HepG2 (cell line): ENCODE measurements at regions not wholly inside any gene's neighbourhood (a gene's known extent, or its start where the extent isn't known, plus 50 kb on each side); places are given as distances from the start of the nearest gene placed in this dataset.
"Not testable (repeated sequence)": the region's sequence is repeated elsewhere in the genome, so short reads cannot be mapped to it uniquely, and the experiment has no call there.

Source experiments
- ATAC-seq: fragments of 200-7000 bp; cut with Tn5 transposase; 3 replicates; pipeline ENCODE4 v1.9.1; 2020; ENCODE audit warnings: mild to moderate bottlenecking, moderate library complexity
- BruUV-seq: library from RNA; stranded (reverse); fragments of 400-500 nt; replicated peaks from 2 replicates; lab custom pipeline; 2021; lab: Mats Ljungman, UMichigan
- CTCF ChIA-PET: fragments of 300-600 bp; formaldehyde crosslinking; extraction: SDS; loops from one replicate; lab custom pipeline; 2021; ENCODE audit warnings: low total read pairs, inconsistent platforms, low intra/inter-chr PET ratio; lab: Yijun Ruan, JAX
- POLR2A ChIA-PET: fragments of 350-600 bp; sonication (Branson Sonifier 250); formaldehyde crosslinking; loops from one replicate; lab custom pipeline; 2020; ENCODE audit warnings: antibody characterized with exemption, inconsistent platforms; lab: Yijun Ruan, JAX
- DNase-seq: peaks from one replicate; pipeline ENCODE4 v3.0.0-alpha.2; 2015; ENCODE audit warnings: low spot score
- FAIRE-seq: peaks from 3 replicates; lab custom pipeline; 2011; peaks lifted over from hg19 to GRCh38; lab: Jason Lieb, UNC
- H2AFZ ChIP-seq: one replicate; pipeline ENCODE4 v1.6.1; 2011; ENCODE audit warnings: low read length, inconsistent platforms
- H3K27ac ChIP-seq: fragments of 300-600 bp; 3 replicates; pipeline ENCODE4 v1.8.0; 2011; ENCODE audit warnings: mixed run types, mild to moderate bottlenecking, mixed read lengths, low read length, inconsistent platforms; ENCODE audit not compliant: insufficient read depth; ENCODE audit errors: extremely low read length
- H3K27me3 ChIP-seq, 2 experiments: fragments of 200-600 bp in 1 of 2; 2 replicates in 1 of 2; 3 replicates in 1 of 2; pipeline versions ENCODE4 v1.6.0 to v1.8.0; 2011; ENCODE audit warnings: low read length in 2 of 2, mild to moderate bottlenecking in 2 of 2, moderate library complexity in 2 of 2, inconsistent platforms in 1 of 2; ENCODE audit not compliant: insufficient read depth in 2 of 2, control insufficient read depth in 1 of 2
- H3K36me3 ChIP-seq, 2 experiments: fragments of 200-600 bp in 1 of 2; replicated peaks in 1 of 2; 2 replicates in 1 of 2; 3 replicates in 1 of 2; pipeline versions ENCODE4 v1.5.1 to v1.8.0; 2011; ENCODE audit warnings: low read length in 2 of 2, inconsistent platforms in 1 of 2; ENCODE audit not compliant: insufficient read depth in 2 of 2, control insufficient read depth in 1 of 2
- H3K4me1 ChIP-seq: 2 replicates; pipeline ENCODE4 v1.5.1; 2012; ENCODE audit warnings: low read length, inconsistent platforms; ENCODE audit not compliant: insufficient read depth
- H3K4me2 ChIP-seq: 2 replicates; pipeline ENCODE4 v1.6.0; 2011; ENCODE audit warnings: low read depth, low read length, inconsistent platforms
- H3K4me3 ChIP-seq, 3 experiments: fragments of 200-600 bp in 1 of 3; sonication (generic), shearing (Covaris generic) in 1 of 3; replicated peaks in 1 of 3; 2 replicates each; pipeline ENCODE4 v1.5.1; 2011 to 2016; ENCODE audit warnings: low read length in 3 of 3, inconsistent platforms in 2 of 3, low read depth in 2 of 3, mild to moderate bottlenecking in 2 of 3, control low read depth in 1 of 3, mixed read lengths in 1 of 3; ENCODE audit not compliant: insufficient read depth in 1 of 3
- H3K79me2 ChIP-seq: one replicate; pipeline ENCODE4 v1.6.1; 2011; ENCODE audit warnings: low read length, inconsistent platforms; ENCODE audit not compliant: insufficient read depth
- H3K9ac ChIP-seq: 2 replicates; pipeline ENCODE4 v1.6.0; 2011; ENCODE audit warnings: mild to moderate bottlenecking, low read depth, low read length, inconsistent platforms; ENCODE audit not compliant: insufficient read depth
- H3K9me3 ChIP-seq: 2 replicates; pipeline ENCODE4 v1.5.1; 2012; ENCODE audit warnings: mild to moderate bottlenecking, low read length
- H4K20me1 ChIP-seq: 2 replicates; pipeline ENCODE4 v1.6.0; 2011; ENCODE audit warnings: inconsistent platforms, mild to moderate bottlenecking, low read length, moderate library complexity; ENCODE audit not compliant: insufficient read depth
- EZH2 ChIP-seq: conservative IDR thresholded peaks from 2 replicates; pipeline ENCODE4 v1.6.1; 2012; ENCODE audit warnings: mild to moderate bottlenecking, low read depth, low read length, moderate library complexity
- PRPF4 ChIP-seq: fragments of 200-400 bp; formaldehyde crosslinking; IDR thresholded peaks from 2 replicates; pipeline ENCODE4 v1.6.1; 2016; ENCODE audit warnings: low read length, low read depth; ENCODE audit not compliant: poor library complexity, severe bottlenecking
- TMF1 ChIP-seq: sonication (generic); formaldehyde crosslinking; IDR thresholded peaks from 2 replicates; pipeline ENCODE4 v1.8.1; 2022; ENCODE audit warnings: low read depth, missing genetic modification reagents
- ZNF607 ChIP-seq: sonication (generic); formaldehyde crosslinking; IDR thresholded peaks from 2 replicates; pipeline ENCODE4 v1.5.1; 2020; ENCODE audit warnings: missing genetic modification reagents, mild to moderate bottlenecking, borderline replicate concordance
- ZNF614 ChIP-seq: IDR thresholded peaks from 2 replicates; pipeline ENCODE4 v1.6.1; 2018; ENCODE audit warnings: missing biosample characterization, missing genetic modification reagents, inconsistent platforms, borderline replicate concordance
- WGBS: methylation state at CpG from one replicate; pipeline ENCODE4 v1.1.6; 2017; ENCODE audit warnings: low lambda C conversion rate; 5-methylcytosine and 5-hydroxymethylcytosine counted together
- in situ Hi-C: cut with HindIII; loops from 2 replicates; pipeline ENCODE4 v1.10.0; 2017; ENCODE audit warnings: low pct_unique_long_range_greater_than_20kb; ENCODE audit not compliant: extremely low pct_ligation_motif_present
- intact Hi-C: fragments of 100-400 bp; cut with micrococcal nuclease; formaldehyde crosslinking; loops from one replicate; pipeline ENCODE4 v1.10.0; 2022; ENCODE audit not compliant: unreplicated experiment
- TF ChIP-seq, protein P1 (sequence below): sonication (generic); formaldehyde crosslinking; IDR thresholded peaks from 2 replicates; pipeline ENCODE4 v1.4.0; 2020; ENCODE audit warnings: missing genetic modification reagents
- TF ChIP-seq, protein P2 (sequence below): sonication (generic); formaldehyde crosslinking; IDR thresholded peaks from 2 replicates; pipeline ENCODE4 v1.4.0; 2020; ENCODE audit warnings: missing genetic modification reagents, borderline replicate concordance
- TF ChIP-seq, protein P3 (sequence below): sonication (generic); formaldehyde crosslinking; IDR thresholded peaks from 2 replicates; pipeline ENCODE4 v1.4.0; 2020; ENCODE audit warnings: missing genetic modification reagents, low read depth, mild to moderate bottlenecking, borderline replicate concordance
- TF ChIP-seq, protein P4 (sequence below): sonication (generic); formaldehyde crosslinking; IDR thresholded peaks from 2 replicates; pipeline ENCODE4 v1.5.0; 2020; ENCODE audit warnings: mild to moderate bottlenecking, missing genetic modification reagents

DNA sequence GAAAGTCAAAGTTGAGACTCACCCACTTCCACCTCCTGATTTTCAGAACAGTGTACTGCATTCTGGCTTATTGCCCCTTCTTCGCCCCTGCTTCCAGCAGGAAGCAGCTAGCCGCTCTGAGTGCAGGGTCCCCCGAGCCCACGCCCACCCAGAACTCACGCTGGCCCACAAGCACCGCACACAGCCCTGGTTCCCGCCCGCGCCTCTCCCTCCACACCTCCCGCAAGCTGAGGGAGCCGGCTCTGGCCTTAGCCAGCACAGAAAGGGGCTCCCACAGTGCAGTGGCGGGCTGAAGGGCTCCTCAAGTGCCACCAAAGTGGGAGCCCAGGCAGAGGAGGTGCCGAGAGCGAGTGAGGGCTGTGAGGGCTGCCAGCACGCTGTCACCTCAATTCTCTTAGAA is 657.7 kb upstream of the SPRY2 start:
- H3K9ac ChIP-seq, H3K79me2 ChIP-seq, H3K4me1 ChIP-seq, CTCF ChIA-PET, POLR2A ChIA-PET, H3K9me3 ChIP-seq, in situ Hi-C loops, H4K20me1 ChIP-seq, DNase-seq, FAIRE-seq, H3K27me3 ChIP-seq, H3K27ac ChIP-seq, H3K4me3 ChIP-seq, ATAC-seq, H2AFZ ChIP-seq, H3K4me2 ChIP-seq, H3K36me3 ChIP-seq, BruUV-seq, intact Hi-C loops: not testable (repeated sequence)
- 4% methylated on average over 5 of the region's 15 CpGs for WGBS

DNA sequence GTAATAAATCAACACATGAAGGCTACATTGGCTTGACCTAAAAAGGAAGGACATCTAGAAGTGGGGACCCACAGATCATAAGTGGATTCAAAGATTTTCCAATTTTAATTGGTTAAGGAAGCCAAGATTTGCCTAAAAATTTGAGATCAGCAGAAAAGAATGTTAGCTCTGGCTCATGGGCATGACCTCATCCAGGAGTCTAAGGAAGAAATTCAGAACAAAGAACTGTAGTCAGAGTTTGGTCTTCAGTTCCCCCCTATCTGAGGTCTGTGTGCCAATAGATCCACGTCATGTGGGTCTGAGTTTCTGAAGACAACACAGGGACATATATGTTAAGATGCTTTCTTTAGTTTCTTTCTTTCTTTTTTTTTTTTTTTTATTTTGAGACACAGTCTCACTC is 648.8 kb upstream of the SPRY2 start:
- no peak overlapping the region for H3K4me2 ChIP-seq
- TF ChIP-seq, protein P1, sequence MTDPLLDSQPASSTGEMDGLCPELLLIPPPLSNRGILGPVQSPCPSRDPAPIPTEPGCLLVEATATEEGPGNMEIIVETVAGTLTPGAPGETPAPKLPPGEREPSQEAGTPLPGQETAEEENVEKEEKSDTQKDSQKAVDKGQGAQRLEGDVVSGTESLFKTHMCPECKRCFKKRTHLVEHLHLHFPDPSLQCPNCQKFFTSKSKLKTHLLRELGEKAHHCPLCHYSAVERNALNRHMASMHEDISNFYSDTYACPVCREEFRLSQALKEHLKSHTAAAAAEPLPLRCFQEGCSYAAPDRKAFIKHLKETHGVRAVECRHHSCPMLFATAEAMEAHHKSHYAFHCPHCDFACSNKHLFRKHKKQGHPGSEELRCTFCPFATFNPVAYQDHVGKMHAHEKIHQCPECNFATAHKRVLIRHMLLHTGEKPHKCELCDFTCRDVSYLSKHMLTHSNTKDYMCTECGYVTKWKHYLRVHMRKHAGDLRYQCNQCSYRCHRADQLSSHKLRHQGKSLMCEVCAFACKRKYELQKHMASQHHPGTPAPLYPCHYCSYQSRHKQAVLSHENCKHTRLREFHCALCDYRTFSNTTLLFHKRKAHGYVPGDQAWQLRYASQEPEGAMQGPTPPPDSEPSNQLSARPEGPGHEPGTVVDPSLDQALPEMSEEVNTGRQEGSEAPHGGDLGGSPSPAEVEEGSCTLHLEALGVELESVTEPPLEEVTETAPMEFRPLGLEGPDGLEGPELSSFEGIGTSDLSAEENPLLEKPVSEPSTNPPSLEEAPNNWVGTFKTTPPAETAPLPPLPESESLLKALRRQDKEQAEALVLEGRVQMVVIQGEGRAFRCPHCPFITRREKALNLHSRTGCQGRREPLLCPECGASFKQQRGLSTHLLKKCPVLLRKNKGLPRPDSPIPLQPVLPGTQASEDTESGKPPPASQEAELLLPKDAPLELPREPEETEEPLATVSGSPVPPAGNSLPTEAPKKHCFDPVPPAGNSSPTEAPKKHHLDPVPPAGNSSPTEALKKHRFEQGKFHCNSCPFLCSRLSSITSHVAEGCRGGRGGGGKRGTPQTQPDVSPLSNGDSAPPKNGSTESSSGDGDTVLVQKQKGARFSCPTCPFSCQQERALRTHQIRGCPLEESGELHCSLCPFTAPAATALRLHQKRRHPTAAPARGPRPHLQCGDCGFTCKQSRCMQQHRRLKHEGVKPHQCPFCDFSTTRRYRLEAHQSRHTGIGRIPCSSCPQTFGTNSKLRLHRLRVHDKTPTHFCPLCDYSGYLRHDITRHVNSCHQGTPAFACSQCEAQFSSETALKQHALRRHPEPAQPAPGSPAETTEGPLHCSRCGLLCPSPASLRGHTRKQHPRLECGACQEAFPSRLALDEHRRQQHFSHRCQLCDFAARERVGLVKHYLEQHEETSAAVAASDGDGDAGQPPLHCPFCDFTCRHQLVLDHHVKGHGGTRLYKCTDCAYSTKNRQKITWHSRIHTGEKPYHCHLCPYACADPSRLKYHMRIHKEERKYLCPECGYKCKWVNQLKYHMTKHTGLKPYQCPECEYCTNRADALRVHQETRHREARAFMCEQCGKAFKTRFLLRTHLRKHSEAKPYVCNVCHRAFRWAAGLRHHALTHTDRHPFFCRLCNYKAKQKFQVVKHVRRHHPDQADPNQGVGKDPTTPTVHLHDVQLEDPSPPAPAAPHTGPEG (CRISPR knock-in tag) = no peak
- TF ChIP-seq EZH2 = no peak
- no peak for TF ChIP-seq ZNF607
- TF ChIP-seq ZNF614 (CRISPR knock-in tag) = no peak
- TF ChIP-seq, protein P2, sequence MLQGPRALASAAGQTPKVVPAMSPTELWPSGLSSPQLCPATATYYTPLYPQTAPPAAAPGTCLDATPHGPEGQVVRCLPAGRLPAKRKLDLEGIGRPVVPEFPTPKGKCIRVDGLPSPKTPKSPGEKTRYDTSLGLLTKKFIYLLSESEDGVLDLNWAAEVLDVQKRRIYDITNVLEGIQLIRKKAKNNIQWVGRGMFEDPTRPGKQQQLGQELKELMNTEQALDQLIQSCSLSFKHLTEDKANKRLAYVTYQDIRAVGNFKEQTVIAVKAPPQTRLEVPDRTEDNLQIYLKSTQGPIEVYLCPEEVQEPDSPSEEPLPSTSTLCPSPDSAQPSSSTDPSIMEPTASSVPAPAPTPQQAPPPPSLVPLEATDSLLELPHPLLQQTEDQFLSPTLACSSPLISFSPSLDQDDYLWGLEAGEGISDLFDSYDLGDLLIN (CRISPR knock-in tag) = no peak
- TF ChIP-seq, protein P3, sequence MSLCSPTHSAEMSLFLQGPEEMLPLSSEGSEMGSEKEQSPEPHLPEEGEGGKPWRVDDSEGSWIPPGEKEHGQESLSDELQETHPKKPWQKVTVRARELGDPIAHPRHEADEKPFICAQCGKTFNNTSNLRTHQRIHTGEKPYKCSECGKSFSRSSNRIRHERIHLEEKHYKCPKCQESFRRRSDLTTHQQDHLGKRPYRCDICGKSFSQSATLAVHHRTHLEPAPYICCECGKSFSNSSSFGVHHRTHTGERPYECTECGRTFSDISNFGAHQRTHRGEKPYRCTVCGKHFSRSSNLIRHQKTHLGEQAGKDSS (CRISPR knock-in tag) = no peak
- TF ChIP-seq, protein P4, sequence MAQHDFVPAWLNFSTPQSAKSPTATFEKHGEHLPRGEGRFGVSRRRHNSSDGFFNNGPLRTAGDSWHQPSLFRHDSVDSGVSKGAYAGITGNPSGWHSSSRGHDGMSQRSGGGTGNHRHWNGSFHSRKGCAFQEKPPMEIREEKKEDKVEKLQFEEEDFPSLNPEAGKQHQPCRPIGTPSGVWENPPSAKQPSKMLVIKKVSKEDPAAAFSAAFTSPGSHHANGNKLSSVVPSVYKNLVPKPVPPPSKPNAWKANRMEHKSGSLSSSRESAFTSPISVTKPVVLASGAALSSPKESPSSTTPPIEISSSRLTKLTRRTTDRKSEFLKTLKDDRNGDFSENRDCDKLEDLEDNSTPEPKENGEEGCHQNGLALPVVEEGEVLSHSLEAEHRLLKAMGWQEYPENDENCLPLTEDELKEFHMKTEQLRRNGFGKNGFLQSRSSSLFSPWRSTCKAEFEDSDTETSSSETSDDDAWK (CRISPR knock-in tag) = no peak
- TF ChIP-seq TMF1 (CRISPR knock-in tag) = no peak
- no peak for TF ChIP-seq PRPF4

More for the DNA sequence above, 648.8 kb upstream of the SPRY2 start:
- Histone ChIP-seq H3K36me3 (no peaks in the 10 kb centered on the region), H3K4me3 (no peak overlapping the region), H3K9me3 (no peaks in the 10 kb centered on the region; the same call in 1 of the 2 replicates), H2AFZ (no peak overlapping the region), H4K20me1 (no peaks in the 10 kb centered on the region), H3K4me1 (no peaks in the 10 kb centered on the region), H3K27ac (no peak overlapping the region), H3K9ac (no peak overlapping the region), H3K79me2 (no peaks in the 10 kb centered on the region), H3K27me3 (no peaks in the 10 kb centered on the region)
- FAIRE-seq (no peak), ATAC-seq (no peak), DNase-seq (no peak)
- 0% methylated on average over 1 of the region's 1 CpG for WGBS
- CTCF ChIA-PET = no interaction called here
- in situ Hi-C loops = no loop called here
- no TSS peak for BruUV-seq
- POLR2A ChIA-PET = no interaction called here
- intact Hi-C loops = no loop called here
